ENCODE measurements at regions not wholly inside any gene's neighbourhood (a gene's known extent, or its start where the extent isn't known, plus 50 kb on each side); places are given as distances from the start of the nearest gene placed in this dataset.

DNA sequence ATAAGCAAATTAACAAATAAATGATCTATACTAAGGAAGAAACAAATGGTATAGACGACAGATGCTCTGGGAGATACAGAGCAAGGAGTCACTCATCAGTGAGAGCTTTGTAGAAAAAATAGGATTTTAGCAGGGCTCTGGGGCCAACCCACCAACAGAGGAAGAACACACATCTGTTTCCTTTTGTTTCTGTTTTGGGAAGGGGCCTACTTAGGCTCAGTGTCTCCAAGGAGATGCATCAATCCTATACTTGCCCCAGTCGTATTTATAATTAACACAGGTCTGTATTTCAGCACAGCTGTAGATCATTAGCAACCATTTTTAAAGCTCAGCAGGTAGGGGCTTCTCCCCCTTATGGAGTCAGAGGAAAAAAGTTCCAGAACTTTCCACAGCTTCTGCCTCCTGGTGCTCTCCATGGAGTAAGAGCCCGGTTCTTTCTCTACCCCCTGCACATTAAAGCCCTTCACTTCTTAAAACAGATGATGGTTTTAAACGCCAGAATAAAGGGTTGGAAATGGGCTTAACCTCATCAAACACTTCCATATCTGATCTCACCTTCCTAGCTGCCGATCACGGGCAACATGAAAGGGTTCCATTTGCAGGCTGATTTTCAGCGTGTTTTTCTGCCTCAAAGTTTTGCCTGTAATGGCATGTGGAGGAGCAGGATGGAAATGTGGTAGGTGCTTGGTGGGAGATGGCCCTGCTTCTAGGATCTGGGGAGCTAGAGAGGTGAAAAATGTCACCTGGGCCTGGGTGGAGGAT is 291.7 kb downstream of the TCF7L2 start:
- POLR2A ChIA-PET (ENCODE audit: unreplicated experiment), result no interaction called here
- Histone ChIP-seq H4K20me1 (ENCODE audit: insufficient read depth) (no peaks in the 10 kb centered on the region), H3K79me2 (ENCODE audit: low read depth) (no peaks in the 10 kb centered on the region), H3K4me2 (no peak overlapping the region), H3K27ac (no peak overlapping the region), H3K27me3 (ENCODE audit: insufficient read depth, low read depth) (no peaks in the 10 kb centered on the region), H3K9me2 (ENCODE audit: insufficient read depth) (no peaks in the 10 kb centered on the region), H3K9me3 (ENCODE audit: insufficient read depth, low read depth) (no peaks in the 10 kb centered on the region), H3K4me1 (replicated peaks; ENCODE audit: insufficient read depth) (no peaks in the 10 kb centered on the region), H3F3A (ENCODE audit: insufficient read depth, low read depth) (no peaks in the 10 kb centered on the region), H3K36me3 (ENCODE audit: low read depth) (no peaks in the 10 kb centered on the region), H3K4me3 (no peak overlapping the region), H2AFZ (no peak overlapping the region)
- DNase-seq, result no peak
- no peak for TF ChIP-seq EZH2 (IDR thresholded peaks at IDR 0.05; ENCODE audit: low read depth)
- TF ChIP-seq, protein P1, sequence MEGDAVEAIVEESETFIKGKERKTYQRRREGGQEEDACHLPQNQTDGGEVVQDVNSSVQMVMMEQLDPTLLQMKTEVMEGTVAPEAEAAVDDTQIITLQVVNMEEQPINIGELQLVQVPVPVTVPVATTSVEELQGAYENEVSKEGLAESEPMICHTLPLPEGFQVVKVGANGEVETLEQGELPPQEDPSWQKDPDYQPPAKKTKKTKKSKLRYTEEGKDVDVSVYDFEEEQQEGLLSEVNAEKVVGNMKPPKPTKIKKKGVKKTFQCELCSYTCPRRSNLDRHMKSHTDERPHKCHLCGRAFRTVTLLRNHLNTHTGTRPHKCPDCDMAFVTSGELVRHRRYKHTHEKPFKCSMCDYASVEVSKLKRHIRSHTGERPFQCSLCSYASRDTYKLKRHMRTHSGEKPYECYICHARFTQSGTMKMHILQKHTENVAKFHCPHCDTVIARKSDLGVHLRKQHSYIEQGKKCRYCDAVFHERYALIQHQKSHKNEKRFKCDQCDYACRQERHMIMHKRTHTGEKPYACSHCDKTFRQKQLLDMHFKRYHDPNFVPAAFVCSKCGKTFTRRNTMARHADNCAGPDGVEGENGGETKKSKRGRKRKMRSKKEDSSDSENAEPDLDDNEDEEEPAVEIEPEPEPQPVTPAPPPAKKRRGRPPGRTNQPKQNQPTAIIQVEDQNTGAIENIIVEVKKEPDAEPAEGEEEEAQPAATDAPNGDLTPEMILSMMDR (conservative IDR thresholded peaks at IDR 0.05), result no peak
- no TSS peak for BruUV-seq (replicated peaks)
- intact Hi-C loops (cut with micrococcal nuclease; ENCODE audit: unreplicated experiment), result no loop called here
- CTCF ChIA-PET, result no interaction called here

DNA sequence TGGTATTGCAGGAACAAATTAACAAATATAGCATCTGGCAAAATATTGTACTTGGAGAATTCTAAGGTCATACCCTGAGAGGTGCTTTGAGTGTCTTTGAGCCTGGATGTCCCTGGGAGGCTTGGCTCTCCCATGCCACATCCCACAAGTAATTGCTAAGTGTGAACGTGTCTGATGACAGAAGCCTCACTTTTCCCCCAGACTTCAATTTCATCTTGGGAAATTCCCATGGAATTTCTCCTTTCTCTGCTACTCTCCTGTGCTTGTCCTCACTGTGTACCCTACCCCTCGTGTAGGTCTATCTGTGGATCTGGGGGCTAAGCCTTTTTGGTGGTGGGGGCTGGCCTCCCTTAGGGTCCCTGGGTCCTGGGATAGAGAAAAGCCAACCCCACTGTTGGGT is 293.3 kb downstream of the TCF7L2 start:
- Histone ChIP-seq H3K4me2 (no peak overlapping the region), H3K27me3 (ENCODE audit: insufficient read depth, low read depth) (no peaks in the 10 kb centered on the region), H3K9me3 (ENCODE audit: insufficient read depth, low read depth) (no peaks in the 10 kb centered on the region), H3K9me2 (ENCODE audit: insufficient read depth) (no peaks in the 10 kb centered on the region), H2AFZ (no peak overlapping the region), H3K27ac (no peak overlapping the region), H3F3A (ENCODE audit: insufficient read depth, low read depth) (no peaks in the 10 kb centered on the region), H3K4me3 (no peak overlapping the region), H3K4me1 (replicated peaks; ENCODE audit: insufficient read depth) (no peaks in the 10 kb centered on the region), H3K79me2 (ENCODE audit: low read depth) (no peaks in the 10 kb centered on the region), H3K36me3 (ENCODE audit: low read depth) (no peaks in the 10 kb centered on the region), H4K20me1 (ENCODE audit: insufficient read depth) (no peaks in the 10 kb centered on the region)
- no TSS peak for BruUV-seq (replicated peaks)
- ChIA-PET POLR2A (ENCODE audit: unreplicated experiment) (no interaction called here), CTCF (no interaction called here)
- intact Hi-C loops (cut with micrococcal nuclease; ENCODE audit: unreplicated experiment), result no loop called here
- no peak for DNase-seq
- no peak for TF ChIP-seq EZH2 (IDR thresholded peaks at IDR 0.05; ENCODE audit: low read depth)
- TF ChIP-seq, protein P1 (conservative IDR thresholded peaks at IDR 0.05), result no peak

DNA sequence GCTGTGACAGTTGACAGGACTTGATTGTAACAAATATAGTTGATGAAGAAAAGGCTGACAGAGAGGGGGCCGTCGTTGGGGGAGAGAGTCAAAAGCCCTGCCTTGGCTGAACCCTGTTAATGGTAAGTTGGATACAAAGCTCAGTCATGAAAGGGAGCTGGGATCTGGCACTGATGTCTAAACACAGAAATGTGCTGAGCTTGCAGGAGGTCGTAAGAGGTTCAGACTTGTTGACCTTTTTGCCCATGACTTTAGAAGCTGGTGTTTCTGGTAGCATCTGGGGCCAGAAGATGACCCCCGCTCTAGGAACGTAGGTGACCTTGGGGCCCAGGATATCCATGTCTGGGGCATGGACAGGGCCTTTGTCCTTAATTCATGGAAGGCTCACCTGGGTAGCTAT is 294.7 kb downstream of the TCF7L2 start:
- Histone ChIP-seq H3K4me2 (no peak overlapping the region), H3K79me2 (ENCODE audit: low read depth) (no peaks in the 10 kb centered on the region), H3K4me1 (replicated peaks; ENCODE audit: insufficient read depth) (no peaks in the 10 kb centered on the region), H3F3A (ENCODE audit: insufficient read depth, low read depth) (no peaks in the 10 kb centered on the region), H4K20me1 (ENCODE audit: insufficient read depth) (no peaks in the 10 kb centered on the region), H3K27me3 (ENCODE audit: insufficient read depth, low read depth) (no peaks in the 10 kb centered on the region), H3K9me2 (ENCODE audit: insufficient read depth) (no peaks in the 10 kb centered on the region), H3K4me3 (no peak overlapping the region), H3K36me3 (ENCODE audit: low read depth) (no peaks in the 10 kb centered on the region), H2AFZ (no peak overlapping the region), H3K27ac (no peak overlapping the region), H3K9me3 (ENCODE audit: insufficient read depth, low read depth) (no peaks in the 10 kb centered on the region)
- TF ChIP-seq, protein P1 (conservative IDR thresholded peaks at IDR 0.05), result no peak
- TF ChIP-seq EZH2 (IDR thresholded peaks at IDR 0.05; ENCODE audit: low read depth), result no peak
- POLR2A ChIA-PET (ENCODE audit: unreplicated experiment), result no interaction called here
- intact Hi-C loops (cut with micrococcal nuclease; ENCODE audit: unreplicated experiment), result no loop called here
- no peak for DNase-seq
- BruUV-seq (replicated peaks), result no TSS peak
- CTCF ChIA-PET, result no interaction called here

All from PC-9 (cell line).